ENCODE measurements at regions not wholly inside any gene's neighbourhood (a gene's known extent, or its start where the extent isn't known, plus 50 kb on each side); places are given as distances from the start of the nearest gene placed in this dataset.

DNA sequence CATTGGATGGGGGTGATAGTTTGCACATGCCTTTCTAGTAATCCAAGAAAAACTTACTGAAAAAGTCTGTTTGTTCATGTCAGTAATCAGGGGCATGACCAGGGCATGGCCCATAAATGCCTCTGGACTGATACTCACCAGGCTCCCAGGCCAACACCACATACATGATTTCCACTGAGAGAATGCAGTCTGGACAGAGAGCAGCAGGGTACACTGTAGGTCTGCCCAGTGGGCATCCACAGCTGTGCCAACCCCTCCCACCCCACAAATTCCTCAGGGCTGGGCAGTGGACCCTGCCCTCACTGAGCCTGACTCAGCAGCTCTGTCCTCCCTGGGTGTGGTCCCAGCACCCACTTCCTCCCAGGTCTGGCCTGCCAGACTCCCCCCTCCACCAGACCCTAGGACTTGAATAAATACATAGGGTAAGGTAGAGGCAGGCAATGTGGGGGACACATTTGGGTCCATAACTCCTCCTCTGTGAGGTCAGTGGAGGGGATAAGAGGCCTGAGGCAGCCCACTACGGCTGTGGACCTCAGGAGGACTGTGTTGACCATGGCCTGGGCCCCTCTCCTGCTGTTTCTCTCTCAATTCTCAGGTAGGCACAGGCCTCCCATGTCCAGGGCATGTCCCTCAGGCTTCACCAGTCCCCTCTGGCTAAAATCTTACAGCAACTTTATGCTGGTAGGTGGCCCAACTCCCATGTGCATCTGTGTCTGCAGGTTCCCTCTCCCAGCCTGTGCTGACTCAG lies 92.2 kb upstream of the TOP3B start:
- TF ChIP-seq, protein P1, sequence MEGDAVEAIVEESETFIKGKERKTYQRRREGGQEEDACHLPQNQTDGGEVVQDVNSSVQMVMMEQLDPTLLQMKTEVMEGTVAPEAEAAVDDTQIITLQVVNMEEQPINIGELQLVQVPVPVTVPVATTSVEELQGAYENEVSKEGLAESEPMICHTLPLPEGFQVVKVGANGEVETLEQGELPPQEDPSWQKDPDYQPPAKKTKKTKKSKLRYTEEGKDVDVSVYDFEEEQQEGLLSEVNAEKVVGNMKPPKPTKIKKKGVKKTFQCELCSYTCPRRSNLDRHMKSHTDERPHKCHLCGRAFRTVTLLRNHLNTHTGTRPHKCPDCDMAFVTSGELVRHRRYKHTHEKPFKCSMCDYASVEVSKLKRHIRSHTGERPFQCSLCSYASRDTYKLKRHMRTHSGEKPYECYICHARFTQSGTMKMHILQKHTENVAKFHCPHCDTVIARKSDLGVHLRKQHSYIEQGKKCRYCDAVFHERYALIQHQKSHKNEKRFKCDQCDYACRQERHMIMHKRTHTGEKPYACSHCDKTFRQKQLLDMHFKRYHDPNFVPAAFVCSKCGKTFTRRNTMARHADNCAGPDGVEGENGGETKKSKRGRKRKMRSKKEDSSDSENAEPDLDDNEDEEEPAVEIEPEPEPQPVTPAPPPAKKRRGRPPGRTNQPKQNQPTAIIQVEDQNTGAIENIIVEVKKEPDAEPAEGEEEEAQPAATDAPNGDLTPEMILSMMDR (IDR thresholded peaks at IDR 0.05; ENCODE audit: low read depth, low read length), result no peak
- TF ChIP-seq POLR2A (IDR thresholded peaks at IDR 0.05; ENCODE audit: extremely low read depth, insufficient read length), result no peak
- no peak for TF ChIP-seq MYC (IDR thresholded peaks at IDR 0.05; ENCODE audit: low read depth, low read length)
